ENCODE measurements at regions not wholly inside any gene's neighbourhood (a gene's known extent, or its start where the extent isn't known, plus 50 kb on each side); places are given as distances from the start of the nearest gene placed in this dataset.
"Not testable (repeated sequence)": the region's sequence is repeated elsewhere in the genome, so short reads cannot be mapped to it uniquely, and the experiment has no call there.

GRCh38 chr4:120005527-120005926, 61.1 kb downstream of the MAD2L1 start:
- no peak for DNase-seq (ENCODE audit: low read depth, low spot score)
- H3K27ac ChIP-seq: no peak overlapping the region

GRCh38 chr4:120005076-120005475, 61.6 kb downstream of the MAD2L1 start:
- H3K27ac ChIP-seq: no peak overlapping the region
- no peak for DNase-seq (ENCODE audit: low read depth, low spot score)

GRCh38 chr4:120004054-120004453, 62.6 kb downstream of the MAD2L1 start:
- no peak overlapping the region for H3K27ac ChIP-seq
- no peak for DNase-seq (ENCODE audit: low read depth, low spot score)

GRCh38 chr4:120003193-120003592, 63.5 kb downstream of the MAD2L1 start:
- DNase-seq (ENCODE audit: low read depth, low spot score): no peak
- no peak overlapping the region for H3K27ac ChIP-seq

GRCh38 chr4:120001850-120002249, 64.8 kb downstream of the MAD2L1 start:
- DNase-seq (ENCODE audit: low read depth, low spot score): no peak
- no peak overlapping the region for H3K27ac ChIP-seq

GRCh38 chr4:120000591-120001296, 65.9 kb downstream of the MAD2L1 start:
- no peak overlapping the region for H3K27ac ChIP-seq
- no peak for DNase-seq (ENCODE audit: low read depth, low spot score)

- not testable (repeated sequence) for DNase-seq (ENCODE audit: low read depth, low spot score); H3K27ac ChIP-seq
These were observed 70.6 kb downstream of the MAD2L1 start for GRCh38 chr4:119996024-119996423.

- H3K27ac ChIP-seq: no peak overlapping the region
- no peak for DNase-seq (ENCODE audit: low read depth, low spot score)
These were observed 81.7 kb downstream of the MAD2L1 start for GRCh38 chr4:119984996-119985395.

GRCh38 chr4:119982756-119983155, 83.9 kb downstream of the MAD2L1 start:
- DNase-seq (ENCODE audit: low read depth, low spot score): no peak

GRCh38 chr4:119980456-119980855, 86.2 kb downstream of the MAD2L1 start:
- H3K27ac ChIP-seq: no peak overlapping the region
- no peak for DNase-seq (ENCODE audit: low read depth, low spot score)

More at GRCh38 chr4:119982756-119983155, 83.9 kb downstream of the MAD2L1 start:
- H3K27ac ChIP-seq: no peak overlapping the region

- DNase-seq (ENCODE audit: low read depth, low spot score): no peak
- no peak overlapping the region for H3K27ac ChIP-seq
These were observed 89.3 kb downstream of the MAD2L1 start for GRCh38 chr4:119977076-119977940.

GRCh38 chr4:119971431-119972084, 95.1 kb downstream of the MAD2L1 start:
- H3K27ac ChIP-seq: no peak overlapping the region
- no peak for DNase-seq (ENCODE audit: low read depth, low spot score)

- no peak overlapping the region for H3K27ac ChIP-seq
- DNase-seq (ENCODE audit: low read depth, low spot score): no peak
These were observed 104.0 kb downstream of the MAD2L1 start for GRCh38 chr4:119962631-119963030.

- no peak overlapping the region for H3K27ac ChIP-seq
- no peak for DNase-seq (ENCODE audit: low read depth, low spot score)
These were observed 107.7 kb downstream of the MAD2L1 start for GRCh38 chr4:119958983-119959382.

- no peak for DNase-seq (ENCODE audit: low read depth, low spot score)
- H3K27ac ChIP-seq: no peak overlapping the region
These were observed 111.4 kb downstream of the MAD2L1 start for GRCh38 chr4:119955256-119955655.

GRCh38 chr4:119954487-119954886, 112.2 kb downstream of the MAD2L1 start:
- not testable (repeated sequence) for DNase-seq (ENCODE audit: low read depth, low spot score); H3K27ac ChIP-seq

GRCh38 chr4:119946359-119946758, 120.3 kb downstream of the MAD2L1 start:
- H3K27ac ChIP-seq: no peak overlapping the region
- DNase-seq (ENCODE audit: low read depth, low spot score): no peak

- no peak overlapping the region for H3K27ac ChIP-seq
- DNase-seq (ENCODE audit: low read depth, low spot score): no peak
These were observed 123.8 kb downstream of the MAD2L1 start for GRCh38 chr4:119942806-119943205.

- H3K27ac ChIP-seq: no peak overlapping the region
- no peak for DNase-seq (ENCODE audit: low read depth, low spot score)
These were observed 126.1 kb downstream of the MAD2L1 start for GRCh38 chr4:119940557-119940956.

- no peak for DNase-seq (ENCODE audit: low read depth, low spot score)
- no peak overlapping the region for H3K27ac ChIP-seq
These were observed 127.3 kb downstream of the MAD2L1 start for GRCh38 chr4:119939071-119939995.
